AG08395 (cell line): ENCODE measurements at regions not wholly inside any gene's neighbourhood (a gene's known extent, or its start where the extent isn't known, plus 50 kb on each side); places are given as distances from the start of the nearest gene placed in this dataset.
A peak's percentile ranks its signal among the peaks of the same experiment; 100 is the strongest.

Experiments used
- DNase-seq: peaks from one replicate; pipeline ENCODE4 v3.0.0; 2012; ENCODE audit warnings: mixed read lengths, low spot score

GRCh38 chr16:48487287-48487686 lies 102.1 kb upstream of the SIAH1 start:
- DNase-seq = no peak

- DNase-seq = no peak
Measured at GRCh38 chr16:48481772-48482171, 96.6 kb upstream of the SIAH1 start.

DNA sequence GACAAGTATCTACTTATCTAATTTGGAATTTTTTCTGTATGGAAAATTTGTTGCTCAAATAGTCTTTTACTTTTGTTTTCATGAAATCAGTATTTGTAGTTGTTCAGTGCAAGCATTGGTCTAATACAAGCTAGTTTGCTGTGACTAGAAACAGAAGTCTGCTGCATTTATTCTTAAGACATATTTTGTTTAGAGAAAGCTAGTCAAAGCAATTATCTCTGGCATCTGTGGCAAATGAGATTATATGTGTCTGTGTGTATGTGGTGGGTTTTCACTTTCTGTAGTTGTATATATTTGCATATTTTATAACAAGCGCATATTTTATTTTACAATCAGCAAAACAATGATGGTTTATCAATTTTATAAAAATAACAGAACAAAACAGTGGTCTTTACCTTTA lies 96.0 kb upstream of the SIAH1 start:
- DNase-seq = no peak

GRCh38 chr16:48479955-48480354 lies 94.7 kb upstream of the SIAH1 start:
- DNase-seq = no peak

- DNase-seq = no peak
Measured at GRCh38 chr16:48479329-48479728, 94.1 kb upstream of the SIAH1 start.

- no peak for DNase-seq
Measured at GRCh38 chr16:48478393-48478792, 93.2 kb upstream of the SIAH1 start.

- no peak for DNase-seq
Measured at GRCh38 chr16:48471435-48471834, 86.2 kb upstream of the SIAH1 start.

GRCh38 chr16:48462106-48462740 lies 77.0 kb upstream of the SIAH1 start:
- no peak for DNase-seq

- DNase-seq = no peak
Measured at GRCh38 chr16:48459167-48459566, 74.0 kb upstream of the SIAH1 start.

- no peak for DNase-seq
Measured at GRCh38 chr16:48454051-48454450, 68.8 kb upstream of the SIAH1 start.

DNA sequence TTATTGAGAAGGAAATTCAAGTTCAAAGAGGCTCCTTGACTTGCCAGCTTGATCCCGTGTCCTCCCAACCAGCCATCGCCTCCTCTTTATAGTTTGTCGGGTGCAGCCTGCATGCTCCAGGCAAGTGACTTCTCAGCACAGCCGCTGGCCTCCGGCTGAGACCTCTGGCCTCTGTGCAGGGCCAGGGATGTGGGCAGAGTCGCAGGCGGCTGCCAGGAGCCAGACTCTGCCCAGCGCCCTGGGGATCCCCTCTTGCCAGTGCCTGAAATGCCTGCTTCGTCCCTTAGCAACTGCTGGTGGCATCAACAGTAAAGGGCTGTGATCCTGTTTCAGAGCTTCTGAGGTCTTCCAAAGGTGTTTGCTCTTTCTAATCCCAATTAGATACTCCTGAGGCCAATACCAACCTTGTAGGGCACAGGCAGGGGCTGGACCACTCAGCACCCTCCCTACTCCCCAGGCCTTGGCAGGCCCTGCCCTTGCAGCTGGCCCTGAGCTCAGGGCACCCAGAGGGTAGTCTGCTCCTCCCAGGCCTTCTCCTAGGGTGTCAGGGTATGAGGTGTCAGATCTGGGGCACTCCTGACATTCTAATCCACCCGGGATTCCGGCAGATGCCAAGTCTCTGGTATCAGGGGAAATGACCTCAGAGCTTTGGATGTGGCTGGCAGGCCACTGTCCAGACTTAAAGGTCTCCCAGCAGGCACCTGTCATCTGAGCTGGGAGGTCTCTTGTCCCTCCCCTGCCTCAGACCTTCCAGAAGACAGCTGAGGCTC lies 68.0 kb upstream of the SIAH1 start:
- no peak for DNase-seq

DNA sequence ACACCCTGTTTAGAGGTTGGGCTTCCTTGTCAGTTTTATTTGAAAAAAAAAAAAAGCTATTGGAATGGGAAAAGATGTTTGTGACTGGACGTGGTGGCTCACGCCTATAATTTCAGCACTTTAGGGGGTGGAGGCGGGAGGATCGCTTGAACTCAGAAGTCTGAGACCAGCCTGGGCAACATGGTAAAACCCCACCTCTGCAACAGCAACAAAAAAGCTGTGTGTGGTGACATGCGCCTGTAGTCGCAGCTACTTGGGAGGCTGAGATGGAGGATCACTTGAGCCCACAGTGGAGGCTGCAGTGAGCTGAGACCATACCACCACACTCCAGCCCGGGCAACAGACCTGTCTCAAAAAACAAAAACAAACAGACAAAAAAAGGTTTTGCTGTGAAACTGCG lies 66.1 kb upstream of the SIAH1 start:
- DNase-seq = no peak

DNA sequence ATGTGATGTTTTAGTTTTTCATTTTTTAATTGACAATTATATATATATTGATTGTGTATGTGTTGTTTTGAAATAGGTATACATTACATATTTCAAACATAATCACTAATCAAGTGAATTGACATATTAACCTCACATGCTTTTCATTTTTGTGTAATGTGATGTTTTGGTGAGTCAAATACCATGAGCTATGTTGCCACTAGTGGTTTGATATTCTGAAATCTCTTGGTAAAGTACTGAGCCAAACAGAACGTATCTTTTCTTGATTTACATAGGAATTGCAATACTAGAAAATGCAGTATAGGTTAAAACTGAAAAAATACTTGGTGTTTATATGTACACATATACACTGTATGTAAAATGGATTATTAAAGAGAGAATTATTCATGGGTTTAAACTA lies 65.2 kb upstream of the SIAH1 start:
- DNase-seq = no peak

- DNase-seq = no peak
Measured at GRCh38 chr16:48448841-48449481, 63.7 kb upstream of the SIAH1 start.

DNA sequence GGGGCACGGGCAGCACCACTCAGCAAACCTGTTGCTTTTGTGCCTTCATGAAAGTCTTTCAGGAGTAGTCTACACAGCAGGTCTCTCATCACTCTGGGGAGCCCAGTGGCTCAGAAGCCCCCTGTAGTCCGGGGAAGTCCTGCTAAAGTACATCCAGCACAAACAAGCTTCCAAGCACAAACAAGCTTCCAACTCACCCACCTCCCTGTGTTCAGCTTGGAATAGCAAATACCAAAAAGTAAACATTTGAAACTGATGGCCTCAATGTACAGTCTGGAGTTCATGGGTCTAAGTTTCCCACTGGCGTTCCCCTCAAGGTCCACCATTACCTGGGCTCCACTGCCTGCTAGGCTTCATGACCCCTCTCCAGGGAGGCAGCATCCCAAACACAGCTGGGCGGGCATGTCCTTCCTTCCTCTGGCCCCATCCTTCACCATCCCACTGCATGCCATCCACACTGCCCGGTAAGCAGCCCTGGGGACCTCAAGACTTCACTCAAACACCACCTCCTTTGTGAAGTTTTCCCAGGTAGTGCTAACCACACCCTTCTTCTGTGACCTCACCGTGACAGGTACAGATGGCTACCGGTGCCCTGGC lies 62.8 kb upstream of the SIAH1 start:
- DNase-seq = no peak

DNA sequence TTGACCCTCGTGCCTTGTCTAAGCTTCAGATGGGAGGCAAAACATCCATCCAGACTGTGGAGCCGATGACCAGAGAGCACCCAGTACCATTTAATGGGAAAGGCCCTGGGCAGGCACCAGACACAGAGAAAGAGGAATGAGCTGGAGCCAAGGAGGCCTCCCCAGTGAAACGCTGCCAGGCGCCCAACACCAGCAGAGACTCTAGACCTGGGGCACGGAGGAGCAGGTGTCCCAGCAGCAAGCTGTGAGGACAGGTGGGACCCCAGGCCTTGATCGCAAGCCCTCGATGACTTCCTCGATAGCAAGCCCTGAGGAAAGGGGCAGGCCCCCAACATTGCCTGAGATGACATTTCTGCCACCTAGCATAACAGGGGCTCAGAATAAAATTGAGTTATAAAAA lies 62.2 kb upstream of the SIAH1 start:
- no peak for DNase-seq

DNA sequence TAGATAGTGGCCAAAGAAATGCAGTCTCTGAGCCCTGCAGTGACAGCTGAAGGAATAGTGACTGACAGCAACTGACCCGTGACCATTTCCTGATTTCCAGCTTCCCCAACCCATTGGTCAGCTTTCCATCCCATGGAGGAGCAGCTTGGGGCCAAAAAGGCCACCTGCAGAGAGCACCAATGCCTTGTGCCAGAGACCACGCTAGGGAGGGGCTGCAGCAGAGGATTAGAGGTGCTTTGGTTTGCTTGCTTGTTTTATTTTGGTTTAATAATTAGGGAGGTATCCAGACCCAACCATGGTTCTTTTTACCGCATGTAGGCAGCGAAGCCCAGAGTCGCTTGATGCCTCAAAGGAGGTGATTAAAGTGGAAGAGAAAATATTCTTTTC lies 61.3 kb upstream of the SIAH1 start:
- DNase-seq = no peak

GRCh38 chr16:48445782-48446533 lies 60.7 kb upstream of the SIAH1 start:
- DNase-seq = no peak

DNA sequence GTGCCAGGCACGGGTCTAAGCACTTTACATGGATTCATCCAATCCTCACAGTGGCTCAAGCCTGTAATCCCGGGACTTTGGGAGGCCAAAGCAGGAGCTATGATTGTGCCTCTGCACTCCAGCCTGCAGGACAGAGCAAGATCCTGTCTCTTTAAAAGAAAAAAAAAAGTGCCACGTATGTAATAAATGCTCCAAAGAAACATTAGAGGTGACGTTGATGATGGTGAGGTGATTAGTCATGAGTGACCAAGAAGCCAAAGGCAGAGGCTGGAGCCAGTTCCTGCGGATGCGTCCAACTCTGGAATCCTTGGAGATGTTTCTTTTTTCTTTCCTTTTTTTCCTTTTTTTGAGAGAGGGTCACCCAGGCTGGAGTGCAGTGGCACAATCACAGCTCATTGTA lies 59.4 kb upstream of the SIAH1 start:
- peak; percentile 91 for DNase-seq

- no peak for DNase-seq
Measured at GRCh38 chr16:48442379-48442778, 57.2 kb upstream of the SIAH1 start.

GRCh38 chr16:48441863-48442279 lies 56.7 kb upstream of the SIAH1 start:
- DNase-seq = no peak

DNA sequence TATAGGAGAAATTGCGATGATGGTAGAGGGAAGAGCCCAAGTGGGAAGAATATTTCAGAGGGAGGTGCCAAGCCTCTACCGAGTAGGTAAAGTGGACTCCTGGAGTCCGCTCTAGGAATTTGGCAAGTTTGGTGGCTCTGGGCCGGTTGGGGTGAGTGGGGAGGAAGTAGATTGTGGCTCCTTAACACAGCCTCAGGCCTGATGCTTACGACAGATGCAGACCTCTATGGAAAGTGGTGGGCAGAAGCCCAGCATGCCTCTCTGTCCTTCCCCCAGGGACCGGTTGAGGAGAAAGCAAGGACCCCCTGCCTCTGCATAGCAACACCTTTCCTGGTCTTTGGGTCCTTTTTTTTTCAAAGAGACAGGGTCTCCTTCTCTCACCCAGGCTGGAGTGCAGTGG lies 55.9 kb upstream of the SIAH1 start:
- no peak for DNase-seq
